GM19239 (cell line): ENCODE measurements at regions not wholly inside any gene's neighbourhood (a gene's known extent, or its start where the extent isn't known, plus 50 kb on each side); places are given as distances from the start of the nearest gene placed in this dataset.
"Not testable (repeated sequence)": the region's sequence is repeated elsewhere in the genome, so short reads cannot be mapped to it uniquely, and the experiment has no call there.

Experiments
- DNase-seq: peaks from one replicate; pipeline ENCODE4 v3.0.0; 2011; ENCODE audit warnings: low spot score; ENCODE audit not compliant: insufficient read length
- FAIRE-seq: peaks from 2 replicates; lab custom pipeline; 2011; peaks lifted over from hg19 to GRCh38; lab: Jason Lieb, UNC

- DNase-seq: no peak
- FAIRE-seq: no peak
Measured at GRCh38 chr1:177741476-177741875, 228.4 kb downstream of the SEC16B start.

- DNase-seq (no peak), FAIRE-seq (no peak)
Measured at GRCh38 chr1:177739780-177740179, 230.1 kb downstream of the SEC16B start.

GRCh38 chr1:177737456-177737855 is 232.4 kb downstream of the SEC16B start:
- DNase-seq: no peak
- FAIRE-seq: no peak

GRCh38 chr1:177732178-177732577 is 237.7 kb downstream of the SEC16B start:
- FAIRE-seq: no peak
- no peak for DNase-seq

- FAIRE-seq: no peak
- no peak for DNase-seq
Measured at GRCh38 chr1:177729646-177730045, 240.2 kb downstream of the SEC16B start.

GRCh38 chr1:177723533-177723932 is 246.3 kb downstream of the SEC16B start:
- DNase-seq: no peak
- no peak for FAIRE-seq

- FAIRE-seq (no peak), DNase-seq (no peak)
Measured at GRCh38 chr1:177710696-177711620, 258.9 kb downstream of the SEC16B start.

GRCh38 chr1:177708406-177708805 is 261.5 kb downstream of the SEC16B start:
- DNase-seq: no peak
- FAIRE-seq: no peak

- DNase-seq (no peak), FAIRE-seq (no peak)
Measured at GRCh38 chr1:177706977-177707376, 262.9 kb downstream of the SEC16B start.

- no peak for DNase-seq
Measured at GRCh38 chr1:177705839-177706238, 264.0 kb downstream of the SEC16B start.

GRCh38 chr1:177703888-177704446 is 265.9 kb downstream of the SEC16B start:
- FAIRE-seq (no peak), DNase-seq (no peak)

More at GRCh38 chr1:177705839-177706238, 264.0 kb downstream of the SEC16B start:
- FAIRE-seq: no peak

- no peak for DNase-seq
- FAIRE-seq: no peak
Measured at GRCh38 chr1:177701654-177702353, 268.1 kb downstream of the SEC16B start.

- DNase-seq (no peak), FAIRE-seq (no peak)
Measured at GRCh38 chr1:177700856-177701255, 269.0 kb downstream of the SEC16B start.

GRCh38 chr1:177690996-177691395 is 278.9 kb downstream of the SEC16B start:
- FAIRE-seq: no peak
- DNase-seq: no peak

- no peak for FAIRE-seq
- DNase-seq: no peak
Measured at GRCh38 chr1:177687544-177687943, 282.3 kb downstream of the SEC16B start.

- DNase-seq (no peak), FAIRE-seq (no peak)
Measured at GRCh38 chr1:177686933-177687332, 282.9 kb downstream of the SEC16B start.

GRCh38 chr1:177669161-177669560 is 300.7 kb downstream of the SEC16B start:
- DNase-seq: no peak
- FAIRE-seq: no peak

- DNase-seq (no peak), FAIRE-seq (no peak)
Measured at GRCh38 chr1:177665935-177666334, 303.9 kb downstream of the SEC16B start.

- DNase-seq, FAIRE-seq: not testable (repeated sequence)
Measured at GRCh38 chr1:177664742-177665141, 305.1 kb downstream of the SEC16B start.

- FAIRE-seq: no peak
- no peak for DNase-seq
Measured at GRCh38 chr1:177660188-177660587, 309.7 kb downstream of the SEC16B start.

- DNase-seq: no peak
- no peak for FAIRE-seq
Measured at GRCh38 chr1:177659281-177659680, 310.6 kb downstream of the SEC16B start.
